ENCODE measurements at regions not wholly inside any gene's neighbourhood (a gene's known extent, or its start where the extent isn't known, plus 50 kb on each side); places are given as distances from the start of the nearest gene placed in this dataset.

GRCh38 chr21:40923407-40923806, 76.4 kb upstream of the DSCAM start:
- TF ChIP-seq, protein P1, sequence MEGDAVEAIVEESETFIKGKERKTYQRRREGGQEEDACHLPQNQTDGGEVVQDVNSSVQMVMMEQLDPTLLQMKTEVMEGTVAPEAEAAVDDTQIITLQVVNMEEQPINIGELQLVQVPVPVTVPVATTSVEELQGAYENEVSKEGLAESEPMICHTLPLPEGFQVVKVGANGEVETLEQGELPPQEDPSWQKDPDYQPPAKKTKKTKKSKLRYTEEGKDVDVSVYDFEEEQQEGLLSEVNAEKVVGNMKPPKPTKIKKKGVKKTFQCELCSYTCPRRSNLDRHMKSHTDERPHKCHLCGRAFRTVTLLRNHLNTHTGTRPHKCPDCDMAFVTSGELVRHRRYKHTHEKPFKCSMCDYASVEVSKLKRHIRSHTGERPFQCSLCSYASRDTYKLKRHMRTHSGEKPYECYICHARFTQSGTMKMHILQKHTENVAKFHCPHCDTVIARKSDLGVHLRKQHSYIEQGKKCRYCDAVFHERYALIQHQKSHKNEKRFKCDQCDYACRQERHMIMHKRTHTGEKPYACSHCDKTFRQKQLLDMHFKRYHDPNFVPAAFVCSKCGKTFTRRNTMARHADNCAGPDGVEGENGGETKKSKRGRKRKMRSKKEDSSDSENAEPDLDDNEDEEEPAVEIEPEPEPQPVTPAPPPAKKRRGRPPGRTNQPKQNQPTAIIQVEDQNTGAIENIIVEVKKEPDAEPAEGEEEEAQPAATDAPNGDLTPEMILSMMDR (IDR thresholded peaks at IDR 0.05; ENCODE audit: low read depth, low read length, poor library complexity, severe bottlenecking), result no peak
- TF ChIP-seq EZH2phosphoT487 (IDR thresholded peaks at IDR 0.05; ENCODE audit: borderline replicate concordance, low read length), result no peak

Data from DOHH2 (cell line).